ENCODE measurements at regions not wholly inside any gene's neighbourhood (a gene's known extent, or its start where the extent isn't known, plus 50 kb on each side); places are given as distances from the start of the nearest gene placed in this dataset.
A peak's percentile ranks its signal among the peaks of the same experiment; 100 is the strongest.
"Not testable (repeated sequence)": the region's sequence is repeated elsewhere in the genome, so short reads cannot be mapped to it uniquely, and the experiment has no call there.

DNA sequence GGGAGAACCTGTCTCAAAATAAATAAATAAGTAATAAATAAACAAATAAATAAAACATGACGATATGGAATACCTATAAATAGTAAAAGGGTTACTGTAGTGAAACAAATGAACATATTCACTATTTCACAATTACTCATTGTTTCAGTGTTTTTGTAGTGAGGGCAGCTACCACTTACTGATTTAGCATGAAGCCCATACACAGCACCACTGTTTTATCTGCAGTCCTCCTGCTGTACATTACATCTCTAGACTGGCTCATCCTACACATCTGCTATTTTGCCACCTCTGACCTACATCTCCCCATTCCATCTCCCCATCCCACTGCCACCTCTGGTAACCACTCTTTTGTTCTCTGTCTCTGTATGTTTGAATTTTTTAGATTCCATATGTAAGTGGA is 332.7 kb upstream of the SMIM21 start:
- no peak for ATAC-seq (ENCODE audit: poor library complexity)
- intact Hi-C loops (cut with DNase I): no loop called here
- DNase-seq: no peak

DNA sequence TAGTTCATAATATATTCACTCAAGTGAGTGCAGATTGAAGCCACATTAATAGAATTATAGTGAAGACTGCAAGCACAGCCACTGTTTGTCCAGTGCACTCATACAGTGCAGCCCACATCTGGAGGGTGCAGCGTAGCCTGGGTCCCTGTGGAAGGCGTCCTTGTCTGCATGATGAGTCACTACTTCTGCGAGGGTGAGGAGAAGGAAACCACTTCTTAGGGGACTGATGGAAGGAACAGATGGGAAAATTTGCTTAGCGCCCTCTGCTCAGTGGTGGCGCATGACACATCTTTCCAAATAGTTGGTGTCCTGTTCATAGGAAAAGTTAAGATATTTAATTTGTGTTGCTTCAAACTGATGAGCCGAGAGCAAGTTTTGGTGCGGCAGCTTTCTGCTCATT is 330.4 kb upstream of the SMIM21 start:
- DNase-seq: no peak
- intact Hi-C loops (cut with DNase I): no loop called here
- ATAC-seq (ENCODE audit: poor library complexity): no peak

DNA sequence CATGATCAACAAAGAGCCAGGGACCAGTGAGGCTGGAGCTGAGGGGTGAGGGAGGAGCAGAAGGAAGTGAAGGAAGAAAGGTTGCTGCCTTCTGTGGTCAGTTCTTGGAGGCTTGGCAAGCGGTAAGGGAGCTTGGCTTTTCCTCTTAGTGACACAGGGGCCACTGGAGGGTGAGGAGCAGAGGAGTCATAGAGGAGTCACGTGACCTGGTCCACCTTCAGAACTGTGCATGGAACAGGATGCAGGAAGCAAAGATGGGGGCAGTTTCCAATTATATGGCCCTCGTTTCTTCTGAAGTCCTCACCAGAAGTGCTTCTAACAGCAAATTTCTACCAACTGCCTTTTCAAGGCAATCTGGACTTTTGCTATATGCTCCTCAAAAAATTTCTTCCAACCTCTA is 326.9 kb upstream of the SMIM21 start:
- DNase-seq (no peak), ATAC-seq (ENCODE audit: poor library complexity) (no peak)
- intact Hi-C loops (cut with DNase I): no loop called here

DNA sequence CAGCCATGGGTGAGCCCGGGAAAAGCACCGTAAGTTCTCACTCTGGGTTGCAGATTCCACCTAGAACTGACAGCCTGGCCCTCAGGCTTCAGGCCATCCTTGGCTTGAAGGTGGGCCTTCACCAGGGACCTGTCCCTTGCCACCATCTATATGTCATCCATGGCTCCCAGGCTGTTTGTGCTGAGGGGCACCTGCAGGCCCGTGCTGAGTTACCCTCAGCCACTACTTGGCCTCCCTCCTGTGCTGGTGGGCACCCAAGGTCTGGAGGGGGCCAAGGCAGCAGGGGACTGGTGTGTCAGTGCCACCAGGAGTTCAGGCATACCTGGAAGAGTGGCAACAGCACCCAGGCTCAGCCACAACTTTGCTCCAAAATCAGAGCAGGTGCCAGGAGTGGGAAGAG is 326.2 kb upstream of the SMIM21 start:
- DNase-seq (no peak), ATAC-seq (ENCODE audit: poor library complexity) (no peak)
- intact Hi-C loops (cut with DNase I): no loop called here

DNA sequence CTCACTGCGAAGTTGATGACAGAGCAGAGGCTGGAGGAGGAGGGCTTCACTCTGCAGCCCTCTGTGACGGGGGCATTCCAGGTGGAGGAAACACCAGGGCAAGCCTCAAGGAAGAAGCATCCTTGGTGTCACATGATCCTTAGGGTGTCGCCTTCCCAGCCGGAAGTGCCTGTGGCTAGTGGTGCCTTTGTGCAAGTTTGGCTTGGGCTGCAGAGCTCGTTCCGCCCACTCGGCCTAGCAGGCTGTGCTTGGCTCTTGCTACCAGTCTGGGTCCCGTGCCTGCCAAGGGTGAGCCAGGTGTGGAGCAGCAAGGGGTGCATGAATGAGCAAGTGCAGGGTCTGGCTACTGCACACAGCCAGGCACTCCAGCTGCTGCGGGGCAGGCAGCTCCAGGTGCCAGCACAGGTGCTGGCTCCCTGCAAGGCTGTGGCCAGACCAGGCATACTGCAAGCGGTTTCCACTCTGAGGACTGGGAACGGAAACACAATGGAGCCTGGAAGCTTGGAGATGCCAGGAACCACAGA is 325.3 kb upstream of the SMIM21 start:
- intact Hi-C loops (cut with DNase I): no loop called here

DNA sequence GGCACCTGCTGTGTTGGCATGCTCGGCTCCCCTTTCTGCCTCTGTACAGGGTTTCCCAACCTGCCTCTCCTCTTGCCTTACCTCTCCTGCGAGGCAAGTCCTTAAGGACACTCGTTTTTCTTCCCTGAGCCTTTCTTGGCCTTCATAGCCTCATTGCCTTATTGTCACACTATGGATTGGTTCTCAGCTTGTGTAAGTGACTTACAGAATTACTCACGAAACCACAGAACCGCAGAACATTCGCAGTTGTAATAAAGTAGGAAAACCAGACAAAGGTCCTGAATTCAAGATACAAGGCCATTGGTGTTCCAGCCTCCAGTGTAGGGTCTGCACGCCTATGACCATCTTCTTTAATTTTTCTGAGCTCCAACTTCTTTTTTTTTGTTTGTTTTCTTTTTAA is 317.6 kb upstream of the SMIM21 start:
- no peak for ATAC-seq (ENCODE audit: poor library complexity)
- no peak for DNase-seq
- intact Hi-C loops (cut with DNase I): no loop called here

More for the DNA sequence above, 325.3 kb upstream of the SMIM21 start:
- no peak for ATAC-seq (ENCODE audit: poor library complexity)
- DNase-seq: no peak

DNA sequence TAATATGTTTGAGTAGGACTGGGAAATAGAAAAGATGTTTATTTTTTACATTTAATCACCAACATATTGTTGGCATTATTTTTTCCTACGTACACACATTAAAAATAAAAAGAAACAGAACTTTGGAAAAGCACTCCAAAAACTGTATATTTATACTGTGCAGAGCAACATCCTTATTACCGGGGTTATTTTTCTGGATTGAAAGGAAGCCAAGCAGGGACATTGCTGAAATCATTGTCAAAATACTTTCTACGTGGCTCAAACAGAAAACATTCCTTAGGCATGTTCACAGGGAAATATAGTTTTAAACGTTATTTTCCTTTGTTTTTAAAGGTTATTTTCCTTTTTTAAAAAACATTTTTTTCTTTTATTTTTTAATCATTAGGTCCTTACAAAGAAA is 315.0 kb upstream of the SMIM21 start:
- intact Hi-C loops (cut with DNase I): no loop called here
- no peak for ATAC-seq (ENCODE audit: poor library complexity)
- no peak for DNase-seq

DNA sequence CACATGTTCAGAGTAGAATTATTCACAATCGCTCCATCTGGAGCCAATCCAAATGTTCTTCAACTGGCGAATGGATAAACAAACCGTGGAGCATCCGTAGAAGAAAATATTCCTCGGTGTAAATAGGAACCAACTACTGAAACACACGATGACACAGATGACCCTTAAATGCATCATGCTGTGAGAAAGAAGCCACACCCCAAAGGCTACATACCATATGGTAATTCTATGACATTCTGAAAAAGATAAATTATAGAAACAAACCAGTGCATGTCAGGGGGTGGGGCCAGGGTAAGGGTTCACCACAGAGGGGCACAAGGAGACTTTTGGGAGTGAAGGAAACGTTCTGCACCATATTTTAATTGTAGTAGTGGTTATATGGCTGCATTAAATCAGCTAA is 312.2 kb upstream of the SMIM21 start:
- intact Hi-C loops (cut with DNase I): no loop called here
- ATAC-seq (ENCODE audit: poor library complexity) (no peak), DNase-seq (no peak)

DNA sequence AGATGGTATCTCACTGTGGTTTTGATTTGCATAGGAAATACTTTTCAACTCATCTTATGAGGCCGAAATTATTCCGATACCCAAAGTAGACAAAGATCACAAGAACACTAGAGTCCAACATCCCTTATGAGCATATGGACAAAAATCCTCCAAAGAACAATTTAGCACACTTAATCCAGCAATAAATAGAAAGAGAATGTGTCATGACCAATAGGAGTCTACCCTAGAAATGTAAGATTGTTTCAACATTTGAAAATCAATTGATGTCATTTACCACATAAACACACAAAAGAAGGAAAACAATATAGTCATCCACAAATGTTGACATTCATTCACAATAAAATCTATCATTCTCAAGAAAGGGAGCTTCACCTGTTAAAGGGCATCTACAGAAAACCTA is 307.8 kb upstream of the SMIM21 start:
- intact Hi-C loops (cut with DNase I): no loop called here
- ATAC-seq (ENCODE audit: poor library complexity) (no peak), DNase-seq (no peak)

DNA sequence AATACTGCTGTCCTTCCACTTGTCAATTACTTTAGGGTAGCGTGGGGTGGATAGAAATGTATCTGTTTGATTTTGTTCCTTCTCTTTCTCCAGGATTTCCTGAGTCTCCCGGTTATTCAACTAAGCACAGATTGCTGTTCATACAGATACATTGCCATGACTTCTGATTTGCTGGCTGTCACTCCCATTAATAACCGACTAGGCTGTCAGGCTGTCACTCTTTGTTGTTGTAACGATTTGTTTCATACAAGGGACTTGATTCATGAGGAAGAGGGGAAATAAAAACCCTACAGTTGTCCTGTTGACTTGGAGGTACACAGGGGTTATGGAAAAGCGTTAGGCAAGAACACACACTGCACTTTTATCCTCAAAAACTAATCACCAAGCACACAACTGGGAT is 302.7 kb upstream of the SMIM21 start:
- intact Hi-C loops (cut with DNase I): no loop called here
- ATAC-seq (ENCODE audit: poor library complexity) (no peak), DNase-seq (no peak)

DNA sequence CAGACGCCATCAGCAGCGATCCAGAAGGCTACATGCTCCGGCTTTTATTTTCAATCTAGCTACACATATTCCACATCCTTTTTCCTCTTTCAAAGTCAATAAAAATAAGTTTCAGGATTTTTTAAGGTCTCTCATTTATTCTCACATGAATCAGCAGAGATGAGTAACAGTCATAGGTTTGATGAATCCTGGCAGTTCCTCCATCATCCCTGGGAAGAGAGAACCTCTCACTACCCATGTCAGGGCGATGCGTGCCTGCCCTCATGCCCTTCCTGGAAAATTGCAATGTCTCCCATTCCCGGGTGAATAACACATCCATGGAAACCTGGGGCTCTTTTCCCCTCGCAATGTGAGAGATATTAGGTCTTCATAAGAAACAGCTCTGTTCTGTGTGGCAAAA is 301.1 kb upstream of the SMIM21 start:
- ATAC-seq (ENCODE audit: poor library complexity) (no peak), DNase-seq (no peak)
- intact Hi-C loops (cut with DNase I): no loop called here

DNA sequence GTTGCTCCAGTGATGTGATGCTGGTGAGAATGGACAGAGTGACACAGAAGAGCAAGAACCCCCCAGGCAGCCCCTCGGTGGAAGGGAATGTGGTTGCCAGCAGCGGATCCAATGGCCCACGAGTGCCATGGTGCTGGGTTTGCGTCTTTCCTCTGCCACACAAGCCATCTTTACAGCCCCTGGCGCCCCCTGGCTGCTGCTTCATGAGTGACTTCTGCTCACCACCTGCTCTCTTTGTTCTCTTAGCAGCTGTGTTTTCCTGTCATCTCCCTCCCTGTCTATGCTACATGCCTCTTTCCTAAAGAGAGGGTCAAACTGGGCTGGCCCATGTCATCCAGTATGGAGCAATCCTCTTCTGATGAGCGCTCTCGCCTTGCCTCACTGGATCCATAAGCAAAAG is 300.0 kb upstream of the SMIM21 start:
- no peak for ATAC-seq (ENCODE audit: poor library complexity)

DNA sequence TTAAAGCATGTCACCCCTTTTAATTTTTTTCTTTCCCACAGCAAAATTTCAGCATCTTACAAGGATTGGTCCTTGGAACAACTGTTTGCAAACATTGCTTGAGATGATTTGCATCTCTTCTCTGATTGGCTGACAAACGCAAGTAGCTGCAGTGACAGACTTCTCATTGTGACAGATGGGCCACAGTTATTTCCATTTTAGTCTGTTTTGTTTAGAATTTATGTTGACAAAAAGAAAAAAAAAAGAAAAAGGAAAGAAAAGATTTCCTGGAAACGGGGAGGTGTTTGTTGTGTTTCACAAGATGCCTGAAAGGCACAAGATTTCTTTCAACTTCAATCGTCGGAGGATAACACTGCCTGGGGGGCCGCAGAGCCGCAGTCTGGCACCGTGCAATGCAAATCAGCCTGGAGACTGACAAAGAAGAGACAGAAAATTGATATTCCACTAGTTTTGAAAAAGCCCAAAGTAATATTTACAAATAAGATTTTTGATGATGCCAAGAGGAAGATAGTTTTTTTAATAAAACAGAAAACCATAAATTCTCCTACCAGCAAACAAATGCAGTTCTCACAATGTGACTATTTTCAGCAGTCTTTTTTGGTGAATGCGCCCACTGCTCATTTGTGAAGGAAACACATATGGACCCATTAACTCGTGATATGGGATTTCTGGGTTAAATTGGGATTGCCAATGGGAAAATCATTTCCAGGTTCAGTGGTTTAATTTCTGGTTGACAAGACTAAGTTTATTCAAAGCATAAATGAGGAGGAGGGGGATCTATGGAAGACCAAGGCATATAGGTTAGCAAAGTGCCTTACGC is 296.2 kb upstream of the SMIM21 start:
- no peak for ATAC-seq (ENCODE audit: poor library complexity)
- DNase-seq: no peak
- intact Hi-C loops (cut with DNase I): no loop called here

More for the DNA sequence above, 300.0 kb upstream of the SMIM21 start:
- intact Hi-C loops (cut with DNase I): no loop called here
- DNase-seq: peak; percentile 61

DNA sequence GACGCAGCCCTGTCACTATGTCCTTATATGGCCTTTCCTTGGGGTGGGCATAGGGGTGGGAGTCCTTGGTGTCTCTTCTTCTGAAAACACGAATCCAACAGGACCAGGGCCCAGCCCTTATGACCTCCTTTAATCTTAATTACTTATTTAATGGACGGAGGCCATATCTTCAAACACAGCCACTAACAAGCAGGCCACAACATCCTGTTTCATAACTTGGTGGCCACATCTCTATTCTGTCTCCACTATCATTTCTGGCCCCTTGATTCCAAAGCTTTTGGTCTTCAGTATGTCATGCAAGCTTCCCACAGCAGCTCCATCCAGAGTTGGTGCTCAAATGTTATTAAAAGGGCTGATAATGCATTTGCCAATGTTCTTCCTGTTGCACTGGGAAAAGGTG is 287.3 kb upstream of the SMIM21 start:
- ATAC-seq (ENCODE audit: poor library complexity): no peak
- intact Hi-C loops (cut with DNase I): no loop called here
- no peak for DNase-seq

DNA sequence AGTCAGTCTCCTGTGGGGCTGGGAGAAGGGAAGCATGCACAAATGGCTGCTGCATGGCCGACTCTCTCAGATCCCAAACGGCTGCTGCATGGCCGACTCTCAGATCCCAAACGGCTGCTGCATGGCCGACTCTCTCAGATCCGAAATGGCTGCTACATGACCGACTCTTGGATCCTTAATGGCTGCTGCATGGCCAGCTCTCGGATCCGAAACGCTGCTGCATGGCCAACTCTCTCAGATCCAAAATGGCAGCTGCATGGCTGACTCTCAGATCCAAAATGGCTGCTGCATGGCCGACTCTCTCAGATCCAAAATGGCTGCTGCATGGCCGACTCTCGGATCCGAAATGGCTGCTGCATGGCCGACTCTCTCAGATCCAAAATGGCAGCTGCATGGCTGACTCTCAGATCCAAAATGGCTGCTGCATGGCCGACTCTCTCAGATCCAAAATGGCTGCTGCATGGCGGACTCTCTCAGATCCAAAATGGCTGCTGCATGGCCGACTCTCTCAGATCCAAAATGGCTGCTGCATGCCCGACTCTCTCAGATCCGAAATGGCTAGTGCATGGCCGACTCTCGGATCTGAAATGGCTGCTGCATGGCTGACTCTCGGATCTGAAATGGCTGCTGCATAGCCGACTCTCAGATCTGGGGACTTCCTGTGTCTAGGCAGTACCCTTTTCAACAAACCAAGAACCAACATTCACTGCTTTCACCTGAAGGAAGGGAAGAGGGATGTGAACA is 284.8 kb upstream of the SMIM21 start:
- DNase-seq; ATAC-seq (ENCODE audit: poor library complexity); intact Hi-C loops (cut with DNase I): not testable (repeated sequence)

DNA sequence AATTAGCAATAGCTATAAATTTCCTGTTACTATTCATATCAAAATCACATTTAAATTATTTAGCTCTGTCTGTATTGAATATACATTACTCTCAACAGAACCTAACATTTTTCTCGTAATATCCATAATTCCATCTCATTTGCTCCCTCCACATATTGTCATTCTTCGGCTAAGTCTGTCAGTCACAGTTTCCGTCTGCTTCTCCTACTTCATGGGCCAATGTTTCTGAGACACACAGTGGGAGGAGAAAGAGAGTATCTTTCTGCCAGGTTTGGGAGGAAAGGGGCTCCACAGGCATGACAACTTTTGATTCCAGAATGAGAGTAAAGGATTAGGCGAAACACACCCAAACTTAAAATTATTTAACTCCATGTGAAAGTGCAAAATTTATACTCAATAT is 273.1 kb upstream of the SMIM21 start:
- DNase-seq (no peak), ATAC-seq (ENCODE audit: poor library complexity) (no peak)
- intact Hi-C loops (cut with DNase I): no loop called here

DNA sequence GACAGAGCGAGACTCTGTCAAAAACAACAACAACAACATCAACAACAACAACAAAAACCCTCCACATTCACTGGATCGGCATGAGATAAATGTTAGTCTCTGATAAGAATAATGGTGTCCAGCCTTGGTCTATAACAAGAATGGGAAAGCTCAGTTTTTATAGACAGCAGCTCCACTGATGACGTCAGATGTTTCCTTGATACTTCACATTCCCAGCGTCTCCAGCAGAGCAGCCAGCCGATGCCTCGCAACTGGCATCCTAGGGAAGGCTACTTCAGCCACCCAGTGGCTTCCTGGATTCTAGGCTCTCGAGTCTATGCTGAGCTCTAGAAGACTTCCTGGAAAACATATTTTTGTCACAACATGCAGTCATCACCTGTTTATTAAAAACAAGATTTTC is 271.4 kb upstream of the SMIM21 start:
- ATAC-seq (ENCODE audit: poor library complexity): no peak
- intact Hi-C loops (cut with DNase I): no loop called here
- no peak for DNase-seq

DNA sequence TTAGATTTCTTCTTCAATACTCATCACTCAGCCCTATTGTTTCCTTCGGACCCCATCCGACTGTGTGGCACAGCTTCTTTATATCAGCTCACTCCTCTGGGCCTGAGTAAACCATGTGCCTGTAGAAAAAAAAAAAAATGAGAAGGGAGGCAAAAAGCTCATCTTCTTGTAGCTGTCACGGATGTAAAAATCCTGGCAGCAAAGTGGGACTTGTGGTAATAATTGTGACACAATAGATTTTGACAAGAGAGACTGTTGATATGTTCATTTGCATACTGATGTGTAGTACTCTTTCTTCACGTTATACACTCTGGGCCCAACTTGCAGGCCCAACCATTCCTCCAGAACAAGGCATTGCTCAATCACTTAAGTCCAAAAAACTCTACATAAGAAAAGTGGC is 270.0 kb upstream of the SMIM21 start:
- intact Hi-C loops (cut with DNase I): no loop called here
- DNase-seq (no peak), ATAC-seq (ENCODE audit: poor library complexity) (no peak)

DNA sequence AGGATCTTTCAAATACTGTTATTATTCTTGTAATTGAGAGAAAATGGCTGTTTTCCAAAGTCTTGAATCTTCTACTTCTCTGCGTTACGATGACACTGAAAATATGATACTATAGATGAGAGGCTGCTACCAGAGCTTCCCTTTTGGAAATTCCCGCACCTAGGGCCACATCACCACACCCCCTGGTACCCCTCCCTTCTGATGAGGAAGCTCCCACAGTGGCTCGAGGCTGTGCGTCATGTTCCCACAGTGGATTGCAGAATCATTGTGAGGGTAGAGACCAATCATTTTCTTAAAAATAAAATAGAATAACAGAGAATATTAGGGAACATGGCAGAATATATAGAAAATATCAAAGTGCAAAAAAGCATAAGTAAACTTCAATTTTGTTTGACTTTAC is 268.9 kb upstream of the SMIM21 start:
- DNase-seq (no peak), ATAC-seq (ENCODE audit: poor library complexity) (no peak)
- intact Hi-C loops (cut with DNase I): no loop called here

DNA sequence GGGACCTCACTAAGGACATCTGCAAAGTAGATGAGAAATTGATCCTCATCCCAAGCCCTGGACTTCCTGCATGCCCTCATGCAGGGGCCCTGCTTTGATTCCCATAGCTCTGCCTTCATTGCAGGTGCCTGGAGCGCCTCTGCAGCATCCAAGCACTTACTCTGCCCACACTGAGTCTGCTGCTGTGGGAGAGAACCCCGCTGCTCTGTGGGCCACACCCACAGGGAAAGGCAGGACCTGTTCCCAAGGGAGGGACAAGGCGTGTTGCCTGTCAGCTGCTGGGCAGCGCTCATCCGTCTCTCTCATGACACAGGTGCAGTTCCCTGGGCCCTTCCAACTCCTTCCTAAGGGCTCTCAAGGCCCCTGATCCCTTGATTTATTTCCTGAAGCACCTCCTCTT is 266.8 kb upstream of the SMIM21 start:
- intact Hi-C loops (cut with DNase I): no loop called here
- DNase-seq: no peak
- no peak for ATAC-seq (ENCODE audit: poor library complexity)

All from Right ventricle myocardium superior (tissue), 1 donor.